ENCODE measurements at regions not wholly inside any gene's neighbourhood (a gene's known extent, or its start where the extent isn't known, plus 50 kb on each side); places are given as distances from the start of the nearest gene placed in this dataset.

- WGBS, 2 donors = 85 to 86% methylated on average over 1 of the region's 1 CpG
These were observed 714.5 kb upstream of the POT1 start for GRCh38 chr7:125644109-125644508.

DNA sequence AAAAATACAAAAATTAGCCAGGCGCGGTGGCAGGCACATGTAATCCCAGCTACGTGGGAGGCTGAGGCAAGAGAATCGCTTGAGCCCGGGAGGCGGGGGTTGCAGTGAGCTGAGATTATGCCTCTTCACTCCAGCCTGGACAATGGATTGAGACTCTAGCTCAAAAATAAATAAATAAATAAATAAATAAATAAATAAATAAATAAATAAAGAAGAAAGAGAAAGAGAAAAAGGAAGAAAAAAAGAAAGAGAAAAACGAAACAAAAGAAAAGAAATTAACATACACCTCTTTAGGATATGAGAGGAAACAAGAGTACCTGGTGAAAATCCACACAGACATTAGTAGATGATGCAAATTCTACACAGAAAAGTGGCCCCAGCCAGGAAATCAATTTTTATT lies 713.7 kb upstream of the POT1 start:
- no peak overlapping the region for H3K4me3 ChIP-seq (ENCODE audit: low read depth, poor library complexity, severe bottlenecking)
- 89 to 95% methylated on average over 7 of the region's 7 CpGs for WGBS, 2 donors
- intact Hi-C loops (cut with DNase I; ENCODE audit: low total_unique reads) = no loop called here
- DNase-seq (ENCODE audit: low spot score in 2 of 2) = no peak
- TF ChIP-seq, protein P1, sequence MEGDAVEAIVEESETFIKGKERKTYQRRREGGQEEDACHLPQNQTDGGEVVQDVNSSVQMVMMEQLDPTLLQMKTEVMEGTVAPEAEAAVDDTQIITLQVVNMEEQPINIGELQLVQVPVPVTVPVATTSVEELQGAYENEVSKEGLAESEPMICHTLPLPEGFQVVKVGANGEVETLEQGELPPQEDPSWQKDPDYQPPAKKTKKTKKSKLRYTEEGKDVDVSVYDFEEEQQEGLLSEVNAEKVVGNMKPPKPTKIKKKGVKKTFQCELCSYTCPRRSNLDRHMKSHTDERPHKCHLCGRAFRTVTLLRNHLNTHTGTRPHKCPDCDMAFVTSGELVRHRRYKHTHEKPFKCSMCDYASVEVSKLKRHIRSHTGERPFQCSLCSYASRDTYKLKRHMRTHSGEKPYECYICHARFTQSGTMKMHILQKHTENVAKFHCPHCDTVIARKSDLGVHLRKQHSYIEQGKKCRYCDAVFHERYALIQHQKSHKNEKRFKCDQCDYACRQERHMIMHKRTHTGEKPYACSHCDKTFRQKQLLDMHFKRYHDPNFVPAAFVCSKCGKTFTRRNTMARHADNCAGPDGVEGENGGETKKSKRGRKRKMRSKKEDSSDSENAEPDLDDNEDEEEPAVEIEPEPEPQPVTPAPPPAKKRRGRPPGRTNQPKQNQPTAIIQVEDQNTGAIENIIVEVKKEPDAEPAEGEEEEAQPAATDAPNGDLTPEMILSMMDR (IDR thresholded peaks at IDR 0.05) = no peak
- TF ChIP-seq POLR2A (IDR thresholded peaks at IDR 0.05) = no peak

More at GRCh38 chr7:125644109-125644508, 714.5 kb upstream of the POT1 start:
- DNase-seq (ENCODE audit: low spot score in 2 of 2) = no peak
- intact Hi-C loops (cut with DNase I; ENCODE audit: low total_unique reads) = no loop called here
- TF ChIP-seq, protein P1 (IDR thresholded peaks at IDR 0.05) = no peak
- no peak for TF ChIP-seq POLR2A (IDR thresholded peaks at IDR 0.05)
- no peak overlapping the region for H3K4me3 ChIP-seq (ENCODE audit: low read depth, poor library complexity, severe bottlenecking)

- WGBS, 2 donors = 64 to 70% methylated on average over 3 of the region's 3 CpGs
- H3K4me3 ChIP-seq (ENCODE audit: low read depth, poor library complexity, severe bottlenecking) = no peak overlapping the region
- no peak for DNase-seq (ENCODE audit: low spot score in 2 of 2)
- intact Hi-C loops (cut with DNase I; ENCODE audit: low total_unique reads) = no loop called here
- TF ChIP-seq, protein P1 (IDR thresholded peaks at IDR 0.05) = no peak
- TF ChIP-seq POLR2A (IDR thresholded peaks at IDR 0.05) = no peak
These were observed 712.3 kb upstream of the POT1 start for GRCh38 chr7:125641884-125642283.

- TF ChIP-seq POLR2A (IDR thresholded peaks at IDR 0.05) = no peak
- TF ChIP-seq, protein P1 (IDR thresholded peaks at IDR 0.05) = no peak
- intact Hi-C loops (cut with DNase I; ENCODE audit: low total_unique reads) = no loop called here
- no peak overlapping the region for H3K4me3 ChIP-seq (ENCODE audit: low read depth, poor library complexity, severe bottlenecking)
- DNase-seq (ENCODE audit: low spot score in 2 of 2) = no peak
These were observed 706.8 kb upstream of the POT1 start for GRCh38 chr7:125636320-125636962.

- no peak overlapping the region for H3K4me3 ChIP-seq (ENCODE audit: low read depth, poor library complexity, severe bottlenecking)
- TF ChIP-seq, protein P1 (IDR thresholded peaks at IDR 0.05) = no peak
- TF ChIP-seq POLR2A (IDR thresholded peaks at IDR 0.05) = no peak
- no peak for DNase-seq (ENCODE audit: low spot score in 2 of 2)
- WGBS, 2 donors = 91 to 96% methylated on average over 2 of the region's 2 CpGs
- intact Hi-C loops (cut with DNase I; ENCODE audit: low total_unique reads) = no loop called here
These were observed 688.9 kb upstream of the POT1 start for GRCh38 chr7:125618516-125618915.

DNA sequence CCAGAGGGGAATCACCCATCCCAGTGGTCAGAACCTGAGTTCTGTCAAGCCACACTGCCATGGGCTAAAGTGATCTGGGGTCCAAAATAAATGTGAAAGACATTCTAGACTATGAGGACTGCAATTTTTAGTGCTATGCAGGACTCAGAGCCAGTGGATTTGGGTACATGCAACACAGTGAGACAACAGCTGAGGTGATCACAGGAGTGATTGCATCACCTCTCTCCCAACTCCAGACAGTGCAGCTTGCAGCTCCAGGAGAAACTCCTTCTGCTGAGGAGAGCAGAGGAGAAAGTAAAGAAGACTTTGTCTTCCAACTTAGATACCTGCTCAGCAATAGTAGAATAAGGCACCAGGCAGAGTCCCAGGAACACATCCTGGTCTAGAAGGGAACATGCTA lies 682.0 kb upstream of the POT1 start:
- H3K4me3 ChIP-seq (ENCODE audit: low read depth, poor library complexity, severe bottlenecking) = no peak overlapping the region
- TF ChIP-seq, protein P1 (IDR thresholded peaks at IDR 0.05) = no peak
- no peak for TF ChIP-seq POLR2A (IDR thresholded peaks at IDR 0.05)
- no peak for DNase-seq (ENCODE audit: low spot score in 2 of 2)
- intact Hi-C loops (cut with DNase I; ENCODE audit: low total_unique reads) = no loop called here
